ENCODE measurements at regions not wholly inside any gene's neighbourhood (a gene's known extent, or its start where the extent isn't known, plus 50 kb on each side); places are given as distances from the start of the nearest gene placed in this dataset.

- no peak for DNase-seq (ENCODE audit: low read depth, low spot score)
- Histone ChIP-seq H3K79me2 (ENCODE audit: control insufficient read depth, insufficient read depth, low read length) (no peaks in the 10 kb centered on the region), H3K4me3 (ENCODE audit: control insufficient read depth in 2 of 3, extremely low read depth in 1 of 3, insufficient read depth in 2 of 3, low read depth in 1 of 3, low read length in 3 of 3) (no peak overlapping the region), H3K9me3 (ENCODE audit: control insufficient read depth, low read depth, low read length) (no peaks in the 10 kb centered on the region), H3K36me3 (ENCODE audit: control insufficient read depth in 2 of 2, extremely low read depth in 1 of 2, insufficient read depth in 2 of 2, low read length in 2 of 2) (no peaks in the 10 kb centered on the region), H3K4me2 (ENCODE audit: control insufficient read depth, extremely low read depth, insufficient read depth, low read depth, low read length) (no peak overlapping the region), H2AFZ (ENCODE audit: control insufficient read depth, low read length) (no peak overlapping the region), H3K4me1 (ENCODE audit: control insufficient read depth, extremely low read depth, insufficient read depth, low read length) (peaks cover 45% of the 10 kb centered on the region), H3K27ac (ENCODE audit: control insufficient read depth, insufficient read depth, low read length) (peak overlapping the region; percentile 85), H3K27me3 (ENCODE audit: control insufficient read depth, extremely low read depth, insufficient read depth, low read length) (no peaks in the 10 kb centered on the region), H4K20me1 (ENCODE audit: control insufficient read depth, extremely low read depth, insufficient read depth, low read length) (no peaks in the 10 kb centered on the region), H3K9ac (ENCODE audit: control insufficient read depth, extremely low read depth, insufficient read depth, low read length) (no peak overlapping the region), H3K9me1 (ENCODE audit: control insufficient read depth, extremely low read depth, insufficient read depth, low read length) (no peaks in the 10 kb centered on the region)
- TF ChIP-seq EZH2 (IDR thresholded peaks at IDR 0.05; ENCODE audit: low read length) (no peak), CTCF (optimal IDR thresholded peaks at IDR 0.05 in 1 of 3, IDR thresholded peaks at IDR 0.05 in 1 of 3, conservative IDR thresholded peaks at IDR 0.05 in 1 of 3; ENCODE audit: extremely low read depth in 1 of 3, insufficient read depth in 2 of 3, low read length in 3 of 3) (no peak)
- peak; percentile 44 for FAIRE-seq
- dilution Hi-C loops (cut with MboI; ENCODE audit: extremely low pct_ligation_motif_present, low sequenced_read_pairs), result no loop called here
Measured at GRCh38 chr21:27646056-27646455, 679.2 kb upstream of the ADAMTS5 start.

GRCh38 chr21:27645285-27645684 lies 678.4 kb upstream of the ADAMTS5 start:
- Histone ChIP-seq H2AFZ (ENCODE audit: control insufficient read depth, low read length) (peak overlapping the region; percentile 36), H3K27me3 (ENCODE audit: control insufficient read depth, extremely low read depth, insufficient read depth, low read length) (no peaks in the 10 kb centered on the region), H3K36me3 (ENCODE audit: control insufficient read depth in 2 of 2, extremely low read depth in 1 of 2, insufficient read depth in 2 of 2, low read length in 2 of 2) (no peaks in the 10 kb centered on the region), H3K4me3 (ENCODE audit: control insufficient read depth in 2 of 3, extremely low read depth in 1 of 3, insufficient read depth in 2 of 3, low read depth in 1 of 3, low read length in 3 of 3) (no peak overlapping the region), H4K20me1 (ENCODE audit: control insufficient read depth, extremely low read depth, insufficient read depth, low read length) (no peaks in the 10 kb centered on the region), H3K79me2 (ENCODE audit: control insufficient read depth, insufficient read depth, low read length) (no peaks in the 10 kb centered on the region), H3K4me2 (ENCODE audit: control insufficient read depth, extremely low read depth, insufficient read depth, low read depth, low read length) (no peak overlapping the region), H3K27ac (ENCODE audit: control insufficient read depth, insufficient read depth, low read length) (peak overlapping the region; percentile 56), H3K9ac (ENCODE audit: control insufficient read depth, extremely low read depth, insufficient read depth, low read length) (no peak overlapping the region), H3K9me1 (ENCODE audit: control insufficient read depth, extremely low read depth, insufficient read depth, low read length) (no peaks in the 10 kb centered on the region), H3K4me1 (ENCODE audit: control insufficient read depth, extremely low read depth, insufficient read depth, low read length) (peaks cover 45% of the 10 kb centered on the region), H3K9me3 (ENCODE audit: control insufficient read depth, low read depth, low read length) (no peaks in the 10 kb centered on the region)
- FAIRE-seq, result peak; percentile 67
- TF ChIP-seq CTCF (optimal IDR thresholded peaks at IDR 0.05 in 1 of 3, IDR thresholded peaks at IDR 0.05 in 1 of 3, conservative IDR thresholded peaks at IDR 0.05 in 1 of 3; ENCODE audit: extremely low read depth in 1 of 3, insufficient read depth in 2 of 3, low read length in 3 of 3) (no peak), EZH2 (IDR thresholded peaks at IDR 0.05; ENCODE audit: low read length) (no peak)
- no peak for DNase-seq (ENCODE audit: low read depth, low spot score)
- dilution Hi-C loops (cut with MboI; ENCODE audit: extremely low pct_ligation_motif_present, low sequenced_read_pairs), result no loop called here
